ENCODE measurements at regions not wholly inside any gene's neighbourhood (a gene's known extent, or its start where the extent isn't known, plus 50 kb on each side); places are given as distances from the start of the nearest gene placed in this dataset.

- TF ChIP-seq CTCF (IDR thresholded peaks at IDR 0.05): no peak
- TF ChIP-seq POLR2AphosphoS5 (IDR thresholded peaks at IDR 0.05): no peak
Observed at GRCh38 chr5:3225201-3225960, 370.3 kb upstream of the IRX1 start.
